SHP77 (cell line): ENCODE measurements at regions not wholly inside any gene's neighbourhood (a gene's known extent, or its start where the extent isn't known, plus 50 kb on each side); places are given as distances from the start of the nearest gene placed in this dataset.

ENCODE experiments used
- DNase-seq, 2 experiments: peaks; one replicate each; lab custom pipeline; 2025; lab: John Stamatoyannopoulos, UW

- DNase-seq: no peak
Measured at GRCh38 chr18:51399491-51400122, 202.1 kb upstream of the MEX3C start.

- DNase-seq: no peak
Measured at GRCh38 chr18:51400721-51401120, 203.2 kb upstream of the MEX3C start.

- DNase-seq: no peak
Measured at GRCh38 chr18:51401912-51402311, 204.4 kb upstream of the MEX3C start.

GRCh38 chr18:51404620-51405019 lies 207.1 kb upstream of the MEX3C start:
- no peak for DNase-seq

GRCh38 chr18:51405683-51406477 lies 208.4 kb upstream of the MEX3C start:
- no peak for DNase-seq

- no peak for DNase-seq
Measured at GRCh38 chr18:51417643-51418483, 220.4 kb upstream of the MEX3C start.

GRCh38 chr18:51425475-51425874 lies 228.0 kb upstream of the MEX3C start:
- no peak for DNase-seq

- no peak for DNase-seq
Measured at GRCh38 chr18:51425889-51426288, 228.4 kb upstream of the MEX3C start.

GRCh38 chr18:51426996-51427395 lies 229.5 kb upstream of the MEX3C start:
- no peak for DNase-seq

- DNase-seq: no peak
Measured at GRCh38 chr18:51429644-51430043, 232.2 kb upstream of the MEX3C start.

GRCh38 chr18:51430538-51430937 lies 233.1 kb upstream of the MEX3C start:
- DNase-seq: no peak

- no peak for DNase-seq
Measured at GRCh38 chr18:51433296-51433695, 235.8 kb upstream of the MEX3C start.

GRCh38 chr18:51433881-51434280 lies 236.4 kb upstream of the MEX3C start:
- no peak for DNase-seq

GRCh38 chr18:51437280-51438271 lies 240.1 kb upstream of the MEX3C start:
- DNase-seq: no peak

- no peak for DNase-seq
Measured at GRCh38 chr18:51438797-51439350, 241.4 kb upstream of the MEX3C start.

- no peak for DNase-seq
Measured at GRCh38 chr18:51442012-51442411, 244.5 kb upstream of the MEX3C start.

- no peak for DNase-seq
Measured at GRCh38 chr18:51446571-51447210, 249.2 kb upstream of the MEX3C start.

- no peak for DNase-seq
Measured at GRCh38 chr18:51447351-51448342, 250.2 kb upstream of the MEX3C start.

- DNase-seq: no peak
Measured at GRCh38 chr18:51448949-51449348, 251.5 kb upstream of the MEX3C start.
